ENCODE measurements at regions not wholly inside any gene's neighbourhood (a gene's known extent, or its start where the extent isn't known, plus 50 kb on each side); places are given as distances from the start of the nearest gene placed in this dataset.

GRCh38 chr1:80101159-80101558 lies 1094.6 kb upstream of the ADGRL4 start:
- Histone ChIP-seq H3K4me3 (no peak overlapping the region), H3K27me3 (replicated peaks; ENCODE audit: insufficient read depth) (no peaks in the 10 kb centered on the region), H3K4me1 (replicated peaks) (no peaks in the 10 kb centered on the region), H3K27ac (no peak overlapping the region), H3K36me3 (no peaks in the 10 kb centered on the region), H3K9me3 (no peaks in the 10 kb centered on the region)
- TF ChIP-seq POLR2A (IDR thresholded peaks at IDR 0.05) (no peak), POLR2AphosphoS5 (IDR thresholded peaks at IDR 0.05) (no peak)
- TF ChIP-seq, protein P1, sequence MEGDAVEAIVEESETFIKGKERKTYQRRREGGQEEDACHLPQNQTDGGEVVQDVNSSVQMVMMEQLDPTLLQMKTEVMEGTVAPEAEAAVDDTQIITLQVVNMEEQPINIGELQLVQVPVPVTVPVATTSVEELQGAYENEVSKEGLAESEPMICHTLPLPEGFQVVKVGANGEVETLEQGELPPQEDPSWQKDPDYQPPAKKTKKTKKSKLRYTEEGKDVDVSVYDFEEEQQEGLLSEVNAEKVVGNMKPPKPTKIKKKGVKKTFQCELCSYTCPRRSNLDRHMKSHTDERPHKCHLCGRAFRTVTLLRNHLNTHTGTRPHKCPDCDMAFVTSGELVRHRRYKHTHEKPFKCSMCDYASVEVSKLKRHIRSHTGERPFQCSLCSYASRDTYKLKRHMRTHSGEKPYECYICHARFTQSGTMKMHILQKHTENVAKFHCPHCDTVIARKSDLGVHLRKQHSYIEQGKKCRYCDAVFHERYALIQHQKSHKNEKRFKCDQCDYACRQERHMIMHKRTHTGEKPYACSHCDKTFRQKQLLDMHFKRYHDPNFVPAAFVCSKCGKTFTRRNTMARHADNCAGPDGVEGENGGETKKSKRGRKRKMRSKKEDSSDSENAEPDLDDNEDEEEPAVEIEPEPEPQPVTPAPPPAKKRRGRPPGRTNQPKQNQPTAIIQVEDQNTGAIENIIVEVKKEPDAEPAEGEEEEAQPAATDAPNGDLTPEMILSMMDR (IDR thresholded peaks at IDR 0.05) = no peak
- intact Hi-C loops (cut with DNase I) = no loop called here
- no peak for DNase-seq (ENCODE audit: low spot score)
- WGBS = 97% methylated on average over 2 of the region's 2 CpGs

DNA sequence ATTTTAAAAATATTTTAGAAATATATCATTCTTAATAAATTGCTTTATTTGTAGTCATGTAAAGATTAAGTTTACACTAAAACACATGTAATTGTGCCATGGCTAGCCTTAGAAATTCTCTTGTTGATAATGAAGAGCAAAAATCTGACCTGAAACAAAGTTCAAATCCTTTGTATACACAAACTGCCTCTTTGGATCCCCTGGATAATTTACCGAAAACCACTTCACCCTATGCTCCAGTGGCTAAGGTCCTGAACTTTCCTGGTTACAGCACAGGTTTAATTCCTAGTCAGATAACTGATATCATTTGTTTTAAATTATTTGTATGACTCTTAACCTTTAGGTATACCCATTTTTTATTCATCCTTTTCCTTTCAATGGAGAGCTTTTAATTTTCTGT lies 1093.2 kb upstream of the ADGRL4 start:
- DNase-seq (ENCODE audit: low spot score) = no peak
- TF ChIP-seq, protein P1 (IDR thresholded peaks at IDR 0.05) = no peak
- no peak overlapping the region for H3K27ac ChIP-seq
- H3K36me3 ChIP-seq = no peaks in the 10 kb centered on the region
- no peaks in the 10 kb centered on the region for H3K4me1 ChIP-seq (replicated peaks)
- H3K9me3 ChIP-seq = no peaks in the 10 kb centered on the region
- WGBS = 95% methylated on average over 1 of the region's 1 CpG
- H3K27me3 ChIP-seq (replicated peaks; ENCODE audit: insufficient read depth) = no peaks in the 10 kb centered on the region
- intact Hi-C loops (cut with DNase I) = no loop called here
- H3K4me3 ChIP-seq = no peak overlapping the region

- DNase-seq (ENCODE audit: low spot score) = no peak
- intact Hi-C loops (cut with DNase I) = no loop called here
- TF ChIP-seq, protein P1 (IDR thresholded peaks at IDR 0.05) = no peak
- no peak for TF ChIP-seq POLR2AphosphoS5 (IDR thresholded peaks at IDR 0.05)
- no peak for TF ChIP-seq POLR2A (IDR thresholded peaks at IDR 0.05)
Measured at GRCh38 chr1:80085067-80085466, 1078.5 kb upstream of the ADGRL4 start.

GRCh38 chr1:80083892-80084291 lies 1077.4 kb upstream of the ADGRL4 start:
- no peaks in the 10 kb centered on the region for H3K36me3 ChIP-seq
- DNase-seq (ENCODE audit: low spot score) = no peak
- H3K27me3 ChIP-seq (replicated peaks; ENCODE audit: insufficient read depth) = no peaks in the 10 kb centered on the region
- TF ChIP-seq, protein P1 (IDR thresholded peaks at IDR 0.05) = no peak
- TF ChIP-seq POLR2A (IDR thresholded peaks at IDR 0.05) = no peak
- TF ChIP-seq POLR2AphosphoS5 (IDR thresholded peaks at IDR 0.05) = no peak
- H3K9me3 ChIP-seq = no peaks in the 10 kb centered on the region
- 40% methylated on average over 1 of the region's 1 CpG for WGBS
- no peak overlapping the region for H3K4me3 ChIP-seq
- no peak overlapping the region for H3K27ac ChIP-seq
- no peaks in the 10 kb centered on the region for H3K4me1 ChIP-seq (replicated peaks)
- intact Hi-C loops (cut with DNase I) = no loop called here

More at GRCh38 chr1:80085067-80085466, 1078.5 kb upstream of the ADGRL4 start:
- Histone ChIP-seq H3K36me3 (no peaks in the 10 kb centered on the region), H3K4me3 (no peak overlapping the region), H3K9me3 (no peaks in the 10 kb centered on the region), H3K27me3 (replicated peaks; ENCODE audit: insufficient read depth) (no peaks in the 10 kb centered on the region), H3K4me1 (replicated peaks) (no peaks in the 10 kb centered on the region), H3K27ac (no peak overlapping the region)

DNA sequence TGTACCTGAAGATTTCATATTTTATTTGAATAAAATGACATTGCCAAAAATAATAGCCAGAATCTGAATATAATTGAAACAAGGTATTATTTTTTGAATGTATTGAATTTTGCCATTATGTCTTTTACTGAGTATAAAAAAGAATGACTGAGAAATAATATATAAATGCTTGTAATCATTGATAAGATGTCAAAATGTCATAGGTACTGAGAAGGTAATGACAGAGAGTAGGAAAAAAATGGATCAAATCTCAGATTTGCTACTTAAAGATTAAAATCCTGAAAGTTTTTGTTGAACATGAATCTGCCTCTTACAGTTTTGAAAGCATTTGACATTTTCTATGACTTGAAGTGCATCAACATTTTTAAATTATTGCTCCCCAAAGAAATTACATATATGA lies 1069.9 kb upstream of the ADGRL4 start:
- Histone ChIP-seq H3K36me3 (no peaks in the 10 kb centered on the region), H3K4me1 (replicated peaks) (no peaks in the 10 kb centered on the region), H3K9me3 (no peaks in the 10 kb centered on the region), H3K27me3 (replicated peaks; ENCODE audit: insufficient read depth) (no peaks in the 10 kb centered on the region), H3K27ac (no peak overlapping the region), H3K4me3 (no peak overlapping the region)
- no peak for TF ChIP-seq POLR2AphosphoS5 (IDR thresholded peaks at IDR 0.05)
- TF ChIP-seq, protein P1 (IDR thresholded peaks at IDR 0.05) = no peak
- DNase-seq (ENCODE audit: low spot score) = no peak
- intact Hi-C loops (cut with DNase I) = no loop called here

Data from prostate gland (tissue), 2 donors.